HG02759 (cell line): ENCODE measurements at regions not wholly inside any gene's neighbourhood (a gene's known extent, or its start where the extent isn't known, plus 50 kb on each side); places are given as distances from the start of the nearest gene placed in this dataset.

ENCODE experiments used
- ATAC-seq: cut with Tn5 transposase; IDR thresholded peaks from one replicate; pipeline ENCODE4 v1.9.1; 2021; ENCODE audit warnings: mild to moderate bottlenecking, moderate library complexity; ENCODE audit not compliant: unreplicated experiment

DNA sequence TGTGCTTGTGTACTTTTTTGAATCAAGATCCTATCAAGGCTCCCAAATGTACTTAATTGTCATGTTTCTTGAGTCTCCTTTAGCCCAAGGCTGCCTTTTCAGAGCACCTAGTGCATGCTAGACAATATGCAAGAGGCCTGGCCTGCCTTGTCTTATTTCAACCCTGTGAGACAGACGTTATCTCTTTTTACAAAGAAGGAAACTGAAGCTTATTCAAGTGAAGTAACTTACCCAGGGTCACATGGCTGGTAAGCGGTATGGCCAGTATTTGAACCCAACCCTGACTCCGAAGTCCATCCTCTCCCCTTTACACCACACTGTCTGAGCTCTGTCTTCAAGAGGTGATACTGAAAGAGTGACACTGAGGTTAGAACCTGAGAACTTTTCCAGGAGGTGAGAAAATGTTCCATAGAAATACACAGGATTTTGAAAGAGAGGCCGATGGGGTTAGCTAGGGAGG, 505.1 kb downstream of the FOXO1 start:
- ATAC-seq = no peak

DNA sequence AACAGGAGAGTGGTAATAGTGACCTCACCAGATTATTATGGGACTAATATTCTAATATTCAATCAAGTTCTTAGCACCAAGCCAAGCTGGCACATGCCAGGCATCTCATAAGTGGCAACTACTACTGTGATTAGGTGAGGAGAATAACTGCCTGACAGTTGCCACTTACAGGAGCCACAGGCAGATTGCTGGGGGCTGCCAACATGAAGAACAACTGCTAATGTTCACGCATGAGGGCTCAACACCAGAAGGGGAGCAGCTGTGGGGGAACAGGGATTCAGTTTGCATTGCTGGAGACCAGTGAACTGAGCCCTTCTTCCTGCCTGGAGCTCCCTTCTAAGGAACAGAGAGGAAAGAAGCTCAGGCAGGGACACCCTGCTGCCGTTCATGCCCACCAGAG, 504.5 kb downstream of the FOXO1 start:
- ATAC-seq = no peak

DNA sequence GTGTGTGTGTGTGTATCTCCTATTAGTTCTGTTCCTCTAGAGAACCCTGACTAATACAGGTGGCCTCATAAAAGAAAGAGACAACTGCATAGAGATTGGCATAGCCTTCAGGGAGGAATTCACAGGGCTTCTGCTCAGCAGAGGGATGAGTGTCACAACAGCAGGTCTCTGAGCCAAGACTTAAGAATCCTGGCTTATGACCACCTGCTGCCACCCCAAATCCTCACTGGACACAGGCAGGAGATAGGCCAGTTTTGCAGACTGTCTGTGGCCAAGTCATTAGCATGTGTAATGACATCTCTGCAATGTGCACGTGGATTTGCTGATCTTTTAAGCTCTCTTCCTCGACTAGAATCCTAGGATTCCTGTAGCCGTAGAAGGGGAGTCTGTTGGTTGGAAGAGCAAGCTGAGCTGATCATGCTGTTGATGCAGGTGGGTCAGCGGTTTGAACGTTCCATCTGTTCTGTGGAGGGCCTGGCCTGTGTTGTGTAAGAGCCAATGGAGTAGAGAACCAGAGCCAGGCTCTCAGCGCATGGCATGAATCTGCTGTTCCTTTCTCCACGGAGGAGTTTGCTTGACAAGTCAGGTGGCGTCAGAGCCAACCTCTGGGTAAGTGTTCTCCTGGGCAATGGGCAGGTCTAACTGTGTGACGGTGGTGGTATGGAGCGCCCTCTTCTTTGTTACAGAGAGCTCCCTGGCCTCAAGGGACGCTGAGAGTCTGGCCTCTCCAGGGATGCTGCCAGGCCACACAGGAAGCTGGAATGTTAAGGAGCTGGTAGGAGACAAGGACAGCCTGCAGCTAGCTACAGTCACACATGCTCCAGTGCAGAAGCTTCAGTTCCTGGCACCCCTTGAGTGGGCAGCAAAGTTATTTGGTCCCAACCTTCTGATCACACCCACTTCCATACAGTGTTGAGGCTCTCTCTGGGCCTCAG, 503.1 kb downstream of the FOXO1 start:
- ATAC-seq = no peak

DNA sequence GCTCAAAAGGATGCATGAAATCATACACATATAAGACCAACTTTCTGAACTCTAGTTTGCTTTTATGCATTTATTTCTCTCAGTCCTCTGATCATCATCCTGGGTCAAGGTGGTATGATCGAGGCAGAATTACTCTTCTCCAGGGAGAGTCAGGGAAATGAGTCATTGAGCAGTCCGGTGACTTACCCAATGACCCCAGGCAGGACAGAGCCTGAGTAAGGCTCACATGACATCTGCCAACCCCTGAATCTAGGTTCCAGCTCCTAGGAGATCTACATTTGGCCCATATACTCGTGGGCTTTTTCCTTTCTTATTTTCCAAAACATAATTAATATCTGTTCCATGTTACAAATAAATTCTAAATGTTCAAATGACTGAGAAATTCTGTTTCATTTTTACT, 502.3 kb downstream of the FOXO1 start:
- no peak for ATAC-seq

DNA sequence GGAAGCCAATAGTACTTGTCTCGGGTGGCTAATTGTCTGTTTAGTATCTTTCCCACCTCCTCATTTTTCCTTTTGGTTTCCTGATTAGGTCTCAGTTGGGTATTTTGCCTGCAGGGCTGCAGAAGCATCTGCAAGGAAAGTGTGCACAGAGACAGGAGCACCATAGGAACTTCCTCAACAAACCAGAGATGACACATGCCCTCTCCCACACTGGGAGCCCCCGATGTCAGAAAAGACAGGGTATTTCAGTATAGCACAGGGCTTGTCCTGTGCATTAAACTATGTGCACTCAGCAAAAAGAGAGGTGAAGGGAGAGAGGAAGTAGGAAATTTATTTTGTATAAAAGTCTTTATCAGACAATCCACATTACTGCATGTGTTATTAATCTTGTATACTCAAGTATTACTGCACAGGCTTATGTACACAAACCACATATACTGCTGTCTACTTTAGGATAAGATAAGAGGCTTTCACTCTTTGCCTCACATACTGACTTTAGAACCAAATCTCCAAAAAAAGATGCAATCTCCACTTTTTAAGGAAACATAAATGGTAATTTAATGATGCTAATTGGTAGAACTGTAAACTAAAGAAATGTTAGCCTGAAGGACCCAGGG, 501.0 kb downstream of the FOXO1 start:
- no peak for ATAC-seq

DNA sequence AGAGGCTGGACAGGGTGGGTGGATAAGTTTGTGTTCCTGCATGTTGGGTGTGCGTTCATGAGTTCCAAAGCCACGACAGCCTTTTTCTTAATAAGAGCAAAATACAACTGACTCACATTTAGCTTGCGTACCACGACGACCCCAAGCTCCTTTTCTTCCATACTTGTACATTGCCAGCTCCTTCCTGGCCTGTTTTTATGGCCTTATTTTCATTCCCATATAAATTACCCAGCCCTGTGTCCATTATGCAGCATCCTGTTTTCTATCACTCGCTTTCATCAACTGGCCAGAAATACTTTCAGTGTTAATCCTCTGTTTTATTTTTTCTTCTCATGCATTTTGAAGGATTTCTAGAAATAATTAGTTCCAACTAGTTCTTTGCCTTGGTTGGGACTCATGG, 499.1 kb downstream of the FOXO1 start:
- ATAC-seq = no peak

DNA sequence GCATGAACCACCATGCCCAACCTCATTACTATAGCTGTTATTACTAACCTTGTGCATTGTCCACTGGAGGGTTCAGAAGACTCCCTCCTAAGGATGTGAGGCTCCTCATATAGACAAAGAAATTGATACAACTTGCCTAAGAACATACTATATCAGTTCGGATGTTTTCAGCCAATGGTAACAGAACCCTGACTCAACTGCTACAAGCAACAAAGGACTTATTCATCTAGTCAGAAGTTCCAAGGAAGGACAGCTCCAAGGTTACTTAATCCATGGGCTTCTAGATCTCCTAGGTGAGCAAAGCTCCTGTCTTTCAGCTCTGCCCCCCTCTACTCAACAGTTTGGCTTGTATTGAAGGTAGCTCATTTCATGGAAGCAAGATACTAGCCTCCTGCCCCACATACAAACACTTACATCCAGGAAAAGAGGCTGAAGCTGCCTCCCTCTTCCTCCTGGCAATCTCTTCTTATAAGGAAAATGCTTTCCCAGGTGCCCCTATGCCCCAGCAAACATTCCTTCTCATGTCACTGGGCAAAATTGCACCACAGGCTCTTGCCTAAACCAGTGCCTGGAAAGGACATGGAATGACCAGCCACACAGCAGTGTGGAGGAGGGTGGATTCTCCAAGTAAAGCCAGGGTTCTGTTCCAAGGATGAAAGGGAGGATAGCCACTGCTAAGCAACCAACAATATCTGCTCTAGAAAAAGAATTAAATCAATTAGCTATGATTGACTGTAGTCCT, 497.8 kb downstream of the FOXO1 start:
- ATAC-seq = no peak

DNA sequence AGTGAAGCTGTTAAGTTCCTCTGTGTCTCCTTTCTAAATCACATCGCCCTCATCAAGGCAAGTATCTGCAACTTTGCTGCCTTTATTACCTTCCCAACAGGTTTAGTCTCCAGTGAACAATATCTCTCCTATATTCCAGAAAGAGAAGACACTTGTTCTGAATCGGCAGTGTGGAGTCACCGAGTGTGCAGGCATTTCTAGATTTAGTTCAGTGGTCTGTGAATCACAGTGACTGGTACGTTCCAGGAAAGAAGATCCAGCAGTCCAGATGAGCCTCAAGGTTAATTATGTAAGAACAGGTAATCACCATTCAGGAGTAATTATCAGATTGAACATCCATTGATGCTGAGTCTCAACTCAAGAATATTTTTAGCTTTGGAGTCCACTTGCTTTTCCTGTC, 497.0 kb downstream of the FOXO1 start:
- no peak for ATAC-seq

DNA sequence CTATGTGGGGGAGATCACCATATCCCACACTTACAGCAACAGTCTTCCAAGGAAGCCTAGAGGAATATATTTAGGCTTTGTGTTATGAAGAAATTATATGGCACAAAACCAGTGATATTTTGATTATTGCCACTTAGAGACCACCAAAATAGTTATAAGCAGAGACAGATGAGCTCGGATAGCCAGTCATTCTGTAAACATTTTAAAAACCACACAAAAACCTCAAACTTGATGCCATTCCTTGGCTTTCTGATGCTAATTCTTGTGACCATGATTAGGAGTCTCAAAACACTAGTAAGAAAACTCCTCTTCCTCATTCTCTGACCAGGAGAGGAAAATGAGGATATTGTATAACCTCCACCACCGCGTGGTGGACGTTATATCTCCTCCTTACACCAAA, 496.4 kb downstream of the FOXO1 start:
- ATAC-seq = no peak

DNA sequence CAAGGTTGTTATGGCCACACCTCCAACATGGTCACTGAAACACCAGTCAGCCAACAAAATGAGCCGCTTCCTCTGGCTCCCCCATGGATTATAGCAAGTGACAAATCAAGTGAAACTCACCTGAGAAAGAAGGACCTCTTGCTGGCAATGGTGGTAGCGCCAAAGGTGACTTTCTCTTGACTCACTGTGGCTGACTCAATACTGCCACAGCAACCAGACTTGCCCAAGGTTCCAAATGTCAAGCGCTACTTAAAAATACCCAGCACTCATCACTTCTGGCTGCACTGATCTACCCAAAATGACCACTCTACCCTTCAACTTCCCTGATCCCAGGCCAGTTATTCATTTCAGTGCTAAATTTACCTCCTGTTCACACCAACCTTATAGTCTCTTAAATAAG, 495.5 kb downstream of the FOXO1 start:
- ATAC-seq = no peak

DNA sequence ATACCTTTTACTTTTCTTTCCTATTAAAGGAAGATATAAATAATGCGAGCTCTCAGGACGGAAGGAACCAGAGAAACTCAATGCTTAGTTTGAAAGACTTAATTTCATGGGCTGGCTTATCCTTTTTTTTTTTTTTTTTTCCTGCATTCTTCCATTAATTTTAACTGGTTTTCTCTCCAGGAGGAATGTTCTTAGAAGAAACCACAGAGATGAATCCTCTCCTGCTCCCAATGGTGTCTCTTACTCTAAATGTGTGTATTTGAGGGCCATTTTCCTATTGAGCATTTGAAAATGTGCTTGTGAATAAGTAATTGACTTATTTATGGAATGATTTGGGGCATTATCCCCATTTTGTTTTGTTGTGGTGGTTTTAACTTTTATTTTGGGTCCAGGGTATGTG, 494.9 kb downstream of the FOXO1 start:
- no peak for ATAC-seq

DNA sequence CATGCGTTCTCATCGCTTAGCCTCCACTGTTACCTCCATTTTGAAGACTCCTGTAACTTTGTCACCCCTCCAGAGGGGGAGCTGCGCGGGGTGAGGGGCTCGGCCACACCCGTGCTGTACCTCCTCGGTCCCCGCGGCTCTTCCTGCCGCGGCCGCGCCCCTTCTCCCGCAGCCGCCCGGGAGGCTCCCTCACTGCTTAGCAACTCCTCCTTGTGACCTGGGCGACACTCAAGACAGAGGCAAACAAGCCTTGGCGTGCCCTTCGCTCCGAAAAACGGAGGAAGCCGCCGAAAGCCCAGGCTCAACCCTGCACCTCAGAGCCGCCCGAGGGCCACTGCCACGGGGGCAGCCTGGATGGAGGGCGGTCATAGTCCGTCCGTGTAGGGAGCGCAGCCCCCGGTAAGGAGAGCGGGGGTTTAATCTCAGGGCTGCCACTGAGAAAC, 494.3 kb downstream of the FOXO1 start:
- no peak for ATAC-seq

DNA sequence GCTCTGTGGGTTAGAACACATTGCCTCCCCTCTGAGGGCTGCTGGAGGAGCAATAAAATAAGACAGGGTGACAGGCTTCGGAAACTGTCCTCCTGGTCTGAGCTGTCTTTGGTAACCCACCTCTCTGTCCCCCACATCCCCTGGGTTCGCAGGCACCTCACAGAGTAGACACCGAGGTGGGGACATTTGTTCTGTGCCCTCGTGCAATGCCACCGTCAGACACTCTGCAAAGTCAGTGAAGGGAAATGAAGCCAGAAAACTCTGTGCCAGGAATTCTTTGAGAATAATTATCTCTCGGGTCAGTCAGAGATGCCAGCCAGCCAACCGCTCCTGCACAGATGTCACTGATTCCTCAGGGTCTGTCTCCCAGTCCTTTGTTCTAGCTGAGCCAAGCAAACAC, 493.6 kb downstream of the FOXO1 start:
- no peak for ATAC-seq

DNA sequence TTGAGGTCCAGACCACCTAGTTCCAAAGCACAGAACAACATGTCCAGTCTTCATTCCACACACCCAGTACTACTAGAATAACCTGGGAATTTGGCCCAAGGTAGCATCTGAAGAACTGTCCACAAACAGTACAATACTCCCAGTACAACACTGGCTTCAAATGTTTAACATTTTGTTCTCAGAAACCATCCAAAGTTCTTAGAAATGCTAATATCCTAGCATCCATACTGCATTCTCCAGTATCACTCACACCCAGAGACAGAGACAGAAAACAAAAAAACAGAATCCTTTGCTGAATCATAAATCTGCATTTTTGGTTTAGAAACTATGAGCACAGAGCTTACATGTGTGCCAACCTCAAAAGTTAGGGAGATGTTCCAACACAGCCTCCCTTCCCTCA, 490.8 kb downstream of the FOXO1 start:
- no peak for ATAC-seq

DNA sequence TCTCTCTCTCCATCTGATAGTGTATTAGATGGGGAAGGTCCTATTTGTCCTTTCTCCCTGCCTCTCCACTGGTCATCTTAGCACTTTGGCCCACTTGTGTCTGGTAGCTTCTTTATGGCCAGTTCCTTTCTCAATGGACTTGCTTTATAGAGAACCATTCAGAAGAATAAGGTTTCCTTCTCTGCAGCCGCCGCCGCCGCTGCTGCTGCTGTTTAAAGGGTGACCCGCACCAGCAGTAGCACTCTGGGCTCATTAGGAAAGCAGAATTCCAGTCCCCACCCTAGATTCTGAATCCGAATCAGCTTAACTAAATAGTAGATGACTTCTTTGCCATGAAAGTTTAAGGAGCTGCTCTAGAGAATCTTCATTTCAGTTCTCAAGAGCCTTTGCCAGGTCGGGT, 490.2 kb downstream of the FOXO1 start:
- ATAC-seq = no peak

DNA sequence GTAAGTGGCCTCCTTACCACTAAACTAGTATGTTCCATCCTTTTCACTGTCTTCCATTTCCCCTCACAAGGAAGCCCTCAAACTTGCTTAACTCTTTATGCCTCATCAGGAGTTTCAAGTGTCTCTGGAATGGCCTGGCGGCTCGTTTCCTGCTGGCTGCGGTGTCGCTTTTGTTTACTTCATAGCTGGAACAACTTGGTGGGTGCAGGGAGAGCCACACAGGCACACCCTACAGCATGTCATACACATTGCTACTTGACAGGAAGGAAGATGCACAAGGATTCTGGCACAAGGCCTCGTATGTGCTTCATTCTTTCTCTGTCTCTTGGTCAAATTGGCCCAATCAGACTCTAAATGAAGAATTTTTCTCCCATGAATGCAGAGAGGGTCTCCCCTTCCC, 488.3 kb downstream of the FOXO1 start:
- ATAC-seq = no peak

DNA sequence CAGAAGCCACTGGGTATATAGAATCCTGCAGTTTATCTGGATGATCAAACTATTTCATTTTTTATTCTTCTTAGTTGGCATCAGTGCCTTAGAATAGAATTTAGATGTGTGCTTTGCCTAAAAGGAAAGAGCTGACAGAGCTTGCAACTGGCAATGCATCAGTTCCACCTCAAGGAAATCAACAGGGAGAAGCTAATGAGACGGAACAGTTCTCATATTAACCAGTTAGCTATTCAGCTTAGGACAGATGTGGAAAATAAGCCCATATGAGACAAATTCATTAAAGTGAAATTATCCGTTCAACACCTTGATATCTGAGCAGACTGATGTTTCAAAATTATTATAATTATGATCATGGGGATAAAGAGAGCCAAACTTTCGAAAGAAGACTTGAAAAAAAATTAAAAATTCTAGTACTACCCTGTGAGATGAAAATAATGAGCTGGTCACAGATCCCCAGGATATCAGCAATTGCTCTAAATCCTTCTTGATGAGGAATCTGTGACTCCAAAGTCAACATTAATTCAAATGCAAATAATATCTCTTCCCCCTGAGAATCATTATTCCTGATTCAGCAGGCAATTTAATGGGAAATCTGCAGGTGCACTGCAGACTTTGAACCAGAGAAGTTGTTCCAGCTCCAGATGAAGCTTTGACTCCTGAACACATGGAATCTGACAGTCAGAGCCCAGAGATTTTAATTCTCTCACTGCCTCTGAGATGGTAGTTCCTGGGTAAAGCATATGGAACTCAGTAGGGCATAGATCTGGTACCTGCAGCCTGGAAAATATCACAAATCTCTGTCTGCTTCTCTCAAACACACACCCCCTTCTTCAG, 486.8 kb downstream of the FOXO1 start:
- ATAC-seq = no peak

DNA sequence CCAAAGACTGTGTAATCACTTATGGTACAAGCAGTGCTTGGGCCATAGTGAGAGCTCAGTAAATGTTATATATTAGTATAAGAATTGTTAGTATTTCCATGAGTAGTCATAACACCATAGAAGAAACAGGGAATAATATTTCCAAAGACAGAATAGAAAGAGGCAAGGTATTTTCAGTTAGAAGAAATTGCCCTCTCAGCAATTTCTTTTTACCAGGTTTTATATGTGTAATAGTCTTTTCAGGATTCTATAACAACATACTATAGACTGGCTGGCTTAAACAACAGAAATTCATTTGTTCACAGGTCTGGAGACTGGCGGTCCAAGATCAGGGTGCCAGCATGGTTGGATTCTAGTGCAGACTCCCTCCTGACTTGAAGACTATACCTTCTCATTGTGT, 485.7 kb downstream of the FOXO1 start:
- no peak for ATAC-seq

DNA sequence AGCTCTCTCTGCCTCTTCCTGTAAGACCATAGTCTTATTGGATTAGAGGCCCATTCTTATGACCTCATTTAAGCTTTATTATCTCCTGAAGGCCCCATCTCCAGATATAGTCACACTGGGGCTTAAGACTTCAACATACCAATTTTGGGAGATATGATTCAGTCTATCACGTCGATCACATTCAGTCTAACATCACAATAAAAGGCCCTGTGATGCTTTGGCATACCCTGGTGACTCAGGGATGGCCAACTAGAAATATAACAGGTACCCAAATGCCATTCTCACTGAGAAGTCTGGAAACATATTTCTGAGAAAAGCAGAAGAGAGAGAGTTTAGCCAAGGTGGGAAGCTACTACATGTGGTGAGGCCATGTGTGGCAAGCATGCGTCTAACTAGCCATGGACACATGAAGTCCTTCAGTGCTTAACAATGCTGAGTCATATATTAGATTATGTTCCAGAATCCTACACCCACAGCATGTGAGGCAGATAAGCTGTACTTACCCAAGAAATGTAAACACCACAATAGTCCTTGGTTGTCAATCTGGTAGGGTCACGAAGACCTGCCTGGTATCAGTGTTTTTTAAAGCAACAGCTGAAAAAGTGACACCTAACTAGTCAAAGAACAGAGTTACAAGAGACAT, 485.1 kb downstream of the FOXO1 start:
- no peak for ATAC-seq

DNA sequence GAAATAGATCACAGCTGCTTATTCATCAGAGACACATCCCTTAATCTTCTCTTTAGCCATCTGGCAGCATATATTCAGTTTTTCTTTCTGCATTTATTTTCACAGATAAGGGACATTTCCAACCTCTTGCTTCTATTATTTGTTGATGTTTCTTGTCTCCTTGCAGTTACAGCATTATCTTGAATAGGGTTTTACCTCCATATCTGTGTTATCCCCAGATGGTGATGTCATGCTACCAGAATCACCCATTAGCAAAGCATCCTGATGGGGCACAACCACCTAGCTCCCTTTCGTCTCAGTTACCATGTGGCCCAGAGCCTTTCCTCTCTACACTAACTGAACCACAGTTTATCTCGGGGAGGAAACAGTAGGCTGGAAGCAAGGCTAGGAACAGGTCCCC, 483.9 kb downstream of the FOXO1 start:
- ATAC-seq = no peak
